B cell (primary cell): ENCODE measurements at regions not wholly inside any gene's neighbourhood (a gene's known extent, or its start where the extent isn't known, plus 50 kb on each side); places are given as distances from the start of the nearest gene placed in this dataset.
"Not testable (repeated sequence)": the region's sequence is repeated elsewhere in the genome, so short reads cannot be mapped to it uniquely, and the experiment has no call there.

Source experiments
- ATAC-seq: fragments of 200-7000 bp; cut with Tn5 transposase; one replicate; pipeline ENCODE4 v1.10.0; 2021; ENCODE audit warnings: low read depth, mild to moderate bottlenecking, moderate number of reproducible peaks, moderate library complexity
- CTCF ChIA-PET: fragments of 350-600 bp; sonication (Branson Sonifier 250); formaldehyde crosslinking; loops from one replicate; lab custom pipeline; 2021; ENCODE audit warnings: antibody characterized with exemption, inconsistent platforms; lab: Charles Lee
- POLR2A ChIA-PET: fragments of 350-600 bp; sonication (Branson Sonifier 250); formaldehyde crosslinking; loops from one replicate; lab custom pipeline; 2021; ENCODE audit warnings: antibody characterized with exemption; lab: Charles Lee
- DNase-seq: peaks from one replicate; pipeline ENCODE4 v3.0.0; 2013
- H2AFZ ChIP-seq: 2 replicates; pipeline ENCODE4 v1.6.1; 2012; ENCODE audit warnings: mild to moderate bottlenecking, low read depth, low read length; ENCODE audit not compliant: insufficient read depth, poor library complexity, severe bottlenecking
- H3K27ac ChIP-seq, 2 donors: 1 replicate in 1 of 2; 2 replicates in 1 of 2; pipeline ENCODE4 v1.5.1; 2012 to 2013; ENCODE audit warnings: low read length in 2 of 2, mild to moderate bottlenecking in 2 of 2, moderate library complexity in 1 of 2
- H3K27me3 ChIP-seq, 4 experiments: fragments of 200-600 bp in 1 of 4; sonication (generic) in 1 of 4; replicated peaks in 1 of 4; 1 replicate in 2 of 4; 2 replicates in 2 of 4; pipeline versions ENCODE4 v1.6.1 to v1.7.0; 2013 to 2016; ENCODE audit warnings: low read length in 3 of 4, mild to moderate bottlenecking in 2 of 4, mixed read lengths in 1 of 4, moderate library complexity in 1 of 4; ENCODE audit not compliant: insufficient read depth in 4 of 4, control insufficient read depth in 3 of 4; ENCODE audit errors: control extremely low read depth in 1 of 4
- H3K36me3 ChIP-seq, 2 experiments: replicated peaks in 1 of 2; 1 replicate in 1 of 2; 2 replicates in 1 of 2; pipeline versions ENCODE4 v1.6.1 to v1.7.1; 2013; ENCODE audit warnings: low read length in 1 of 2; ENCODE audit not compliant: insufficient read depth in 2 of 2, control insufficient read depth in 1 of 2; ENCODE audit errors: control extremely low read depth in 1 of 2, extremely low read depth in 1 of 2
- H3K4me1 ChIP-seq, 2 donors: fragments of 200-600 bp in 1 of 2; sonication (generic) in 1 of 2; 1 replicate in 1 of 2; 2 replicates in 1 of 2; pipeline versions ENCODE4 v1.5.1 to v1.6.1; 2013 to 2017; ENCODE audit warnings: low read length in 2 of 2; ENCODE audit not compliant: control insufficient read depth in 2 of 2, insufficient read depth in 2 of 2
- H3K4me2 ChIP-seq: replicated peaks from 2 replicates; pipeline ENCODE3; 2012; ENCODE audit warnings: mild to moderate bottlenecking, low read depth, low read length; ENCODE audit not compliant: poor library complexity, severe bottlenecking
- H3K4me3 ChIP-seq, 5 experiments: fragments of 200-600 bp in 1 of 5; sonication (generic) in 1 of 5; 1 replicate in 3 of 5; 2 replicates in 2 of 5; pipeline versions ENCODE4 v1.5.1 to v1.7.0; 2011 to 2016; ENCODE audit warnings: low read length in 4 of 5, mild to moderate bottlenecking in 4 of 5, low read depth in 2 of 5, control low read depth in 1 of 5, moderate library complexity in 1 of 5; ENCODE audit not compliant: insufficient read depth in 1 of 5; ENCODE audit errors: control extremely low read depth in 1 of 5, extremely low read depth in 1 of 5
- H3K79me2 ChIP-seq: fragments of 200-600 bp; sonication (generic); one replicate; pipeline ENCODE4 v1.6.0; 2016; ENCODE audit warnings: low read length; ENCODE audit not compliant: control insufficient read depth, insufficient read depth
- H3K9ac ChIP-seq: fragments of 200-600 bp; sonication (generic); 2 replicates; pipeline ENCODE4 v1.6.1; 2017; ENCODE audit warnings: mild to moderate bottlenecking, low read length, moderate library complexity
- H3K9me3 ChIP-seq, 3 donors: one replicate each; pipeline versions ENCODE4 v1.6.1 to v1.7.1; 2013; ENCODE audit warnings: low read length in 2 of 3; ENCODE audit not compliant: control insufficient read depth in 2 of 3, insufficient read depth in 1 of 3; ENCODE audit errors: control extremely low read depth in 1 of 3
- H4K20me1 ChIP-seq: 2 replicates; pipeline ENCODE4 v1.6.0; 2012; ENCODE audit warnings: mild to moderate bottlenecking, low read length; ENCODE audit not compliant: insufficient read depth, control insufficient read depth, poor library complexity, severe bottlenecking
- H3K27ac Mint-ChIP-seq: one replicate; pipeline ENCODE4 v1.8.0; 2021; ENCODE audit warnings: mixed read lengths
- H3K27me3 Mint-ChIP-seq: one replicate; pipeline ENCODE4 v1.8.0; 2021; ENCODE audit warnings: mixed read lengths
- H3K4me1 Mint-ChIP-seq: one replicate; pipeline ENCODE4 v1.8.0; 2021; ENCODE audit warnings: mixed read lengths
- H3K4me3 Mint-ChIP-seq: one replicate; pipeline ENCODE4 v1.8.0; 2021; ENCODE audit warnings: mixed read lengths
- H3K9me3 Mint-ChIP-seq: one replicate; pipeline ENCODE4 v1.8.0; 2022; ENCODE audit warnings: mixed read lengths; ENCODE audit not compliant: insufficient read depth
- CTCF ChIP-seq: fragments of 200-600 bp; IDR thresholded peaks from one replicate; pipeline ENCODE4 v1.8.0; 2022; ENCODE audit warnings: antibody characterized with exemption, mild to moderate bottlenecking
- EZH2 ChIP-seq: IDR thresholded peaks from 2 replicates; pipeline ENCODE4 v1.6.1; 2012; ENCODE audit warnings: borderline replicate concordance, low read depth, mild to moderate bottlenecking, moderate library complexity, low read length; ENCODE audit not compliant: insufficient read depth, poor library complexity, severe bottlenecking
- WGBS: methylation state at CpG from one replicate; pipeline ENCODE4 v1.1.5; 2013; ENCODE audit warnings: missing lambda C conversion rate; ENCODE audit not compliant: insufficient coverage; 5-methylcytosine and 5-hydroxymethylcytosine counted together
- intact Hi-C: fragments of 100-400 bp; cut with micrococcal nuclease; formaldehyde crosslinking; loops from one replicate; pipeline ENCODE4 v1.10.0; 2022

- no peak for DNase-seq
- CTCF ChIA-PET = no interaction called here
- peaks cover 2% of the 10 kb centered on the region for H3K9me3 Mint-ChIP-seq
- Histone ChIP-seq H3K4me2 (no peak overlapping the region), H3K9ac (no peak overlapping the region), H4K20me1 (no peaks in the 10 kb centered on the region), H3K27me3 (no peaks in the 10 kb centered on the region), H3K36me3 (no peaks in the 10 kb centered on the region), H3K4me3 (no peak overlapping the region), H3K79me2 (no peaks in the 10 kb centered on the region), H2AFZ (no peak overlapping the region), H3K27ac (no peak overlapping the region), H3K9me3 (peaks cover 0 to 23% (median 4%) of the 10 kb centered on the region in 3 donors), H3K4me1 (no peaks in the 10 kb centered on the region)
- H3K27me3 Mint-ChIP-seq = no peaks in the 10 kb centered on the region
- H3K4me3 Mint-ChIP-seq = no peak overlapping the region
- POLR2A ChIA-PET = no interaction called here
- no peaks in the 10 kb centered on the region for H3K4me1 Mint-ChIP-seq
- 90% methylated on average over 10 of the region's 10 CpGs for WGBS
- ATAC-seq = no peak
- no peak for TF ChIP-seq CTCF
- no peak for TF ChIP-seq EZH2
- intact Hi-C loops = no loop called here
- H3K27ac Mint-ChIP-seq = no peak overlapping the region
These were observed 293.7 kb downstream of the NDUFA10 start for GRCh38 chr2:239731422-239731821.

GRCh38 chr2:239730897-239731296, 294.2 kb downstream of the NDUFA10 start:
- TF ChIP-seq CTCF (no peak), EZH2 (no peak)
- Histone ChIP-seq H3K4me3 (no peak overlapping the region), H3K27me3 (no peaks in the 10 kb centered on the region), H3K27ac (no peak overlapping the region), H3K79me2 (no peaks in the 10 kb centered on the region), H4K20me1 (no peaks in the 10 kb centered on the region), H2AFZ (no peak overlapping the region), H3K9ac (no peak overlapping the region), H3K36me3 (no peaks in the 10 kb centered on the region), H3K4me2 (no peak overlapping the region), H3K9me3 (peaks cover 0 to 20% (median 4%) of the 10 kb centered on the region in 3 donors), H3K4me1 (no peaks in the 10 kb centered on the region)
- Mint-ChIP-seq H3K27me3 (no peaks in the 10 kb centered on the region), H3K4me1 (no peaks in the 10 kb centered on the region), H3K9me3 (peaks cover 2% of the 10 kb centered on the region), H3K27ac (no peak overlapping the region), H3K4me3 (no peak overlapping the region)
- ATAC-seq = no peak
- intact Hi-C loops = no loop called here
- CTCF ChIA-PET = no interaction called here
- no peak for DNase-seq
- POLR2A ChIA-PET = no interaction called here
- 95% methylated on average over 7 of the region's 8 CpGs for WGBS

- H3K4me3 Mint-ChIP-seq, CTCF ChIA-PET, ATAC-seq, H3K4me2 ChIP-seq, H3K4me3 ChIP-seq, H3K9me3 Mint-ChIP-seq, H3K36me3 ChIP-seq, H4K20me1 ChIP-seq, H3K9ac ChIP-seq, H3K79me2 ChIP-seq, H3K4me1 ChIP-seq, intact Hi-C loops, H3K4me1 Mint-ChIP-seq, DNase-seq, H3K27me3 Mint-ChIP-seq, POLR2A ChIA-PET, H3K27ac ChIP-seq, H3K27ac Mint-ChIP-seq, H3K27me3 ChIP-seq, H2AFZ ChIP-seq: not testable (repeated sequence)
- WGBS = 71% methylated on average over 8 of the region's 8 CpGs
- peaks cover 0 to 18% (median 4%) of the 10 kb centered on the region in 3 donors for H3K9me3 ChIP-seq
These were observed 294.6 kb downstream of the NDUFA10 start for GRCh38 chr2:239730567-239730882.
